ENCODE measurements at regions not wholly inside any gene's neighbourhood (a gene's known extent, or its start where the extent isn't known, plus 50 kb on each side); places are given as distances from the start of the nearest gene placed in this dataset.

GRCh38 chr6:22621701-22622100 lies 52.3 kb downstream of the HDGFL1 start:
- Histone ChIP-seq H3K9me3 (ENCODE audit: control insufficient read depth in 3 of 3, low read length in 3 of 3) (peaks cover 0 to 4% (median 3%) of the 10 kb centered on the region in 3 donors), H3K36me3 (ENCODE audit: control insufficient read depth in 3 of 3, insufficient read depth in 3 of 3, low read length in 3 of 3) (no peaks in the 10 kb centered on the region), H3K4me1 (ENCODE audit: control insufficient read depth in 3 of 3, insufficient read depth in 3 of 3, low read length in 3 of 3) (no peaks in the 10 kb centered on the region), H3K4me3 (ENCODE audit: low read length in 3 of 3) (no peak overlapping the region), H3K27ac (ENCODE audit: low read depth, low read length) (no peak overlapping the region), H3K9ac (ENCODE audit: low read depth in 1 of 3, low read length in 3 of 3) (no peak overlapping the region), H3K27me3 (ENCODE audit: control insufficient read depth in 3 of 3, insufficient read depth in 3 of 3, low read length in 3 of 3) (no peaks in the 10 kb centered on the region)

- Histone ChIP-seq H3K4me3 (ENCODE audit: low read length in 3 of 3) (no peak overlapping the region), H3K4me1 (ENCODE audit: control insufficient read depth in 3 of 3, insufficient read depth in 3 of 3, low read length in 3 of 3) (no peaks in the 10 kb centered on the region), H3K9ac (ENCODE audit: low read depth in 1 of 3, low read length in 3 of 3) (no peak overlapping the region), H3K27ac (ENCODE audit: low read depth, low read length) (no peak overlapping the region), H3K27me3 (ENCODE audit: control insufficient read depth in 3 of 3, insufficient read depth in 3 of 3, low read length in 3 of 3) (no peaks in the 10 kb centered on the region), H3K36me3 (ENCODE audit: control insufficient read depth in 3 of 3, insufficient read depth in 3 of 3, low read length in 3 of 3) (no peaks in the 10 kb centered on the region), H3K9me3 (ENCODE audit: control insufficient read depth in 3 of 3, low read length in 3 of 3) (peaks cover 0 to 4% (median 3%) of the 10 kb centered on the region in 3 donors)
Measured at GRCh38 chr6:22622351-22622750, 53.0 kb downstream of the HDGFL1 start.

GRCh38 chr6:22622813-22623212 lies 53.4 kb downstream of the HDGFL1 start:
- H3K27me3 ChIP-seq (ENCODE audit: control insufficient read depth in 3 of 3, insufficient read depth in 3 of 3, low read length in 3 of 3): no peaks in the 10 kb centered on the region
- H3K36me3 ChIP-seq (ENCODE audit: control insufficient read depth in 3 of 3, insufficient read depth in 3 of 3, low read length in 3 of 3): no peaks in the 10 kb centered on the region
- H3K9ac ChIP-seq (ENCODE audit: low read depth in 1 of 3, low read length in 3 of 3): no peak overlapping the region
- H3K4me3 ChIP-seq (ENCODE audit: low read length in 3 of 3): no peak overlapping the region
- no peak overlapping the region for H3K27ac ChIP-seq (ENCODE audit: low read depth, low read length)
- H3K4me1 ChIP-seq (ENCODE audit: control insufficient read depth in 3 of 3, insufficient read depth in 3 of 3, low read length in 3 of 3): no peaks in the 10 kb centered on the region
- peaks cover 0 to 3% (median 3%) of the 10 kb centered on the region in 3 donors for H3K9me3 ChIP-seq (ENCODE audit: control insufficient read depth in 3 of 3, low read length in 3 of 3)

- Histone ChIP-seq H3K27ac (ENCODE audit: low read depth, low read length) (no peak overlapping the region), H3K4me3 (ENCODE audit: low read length in 3 of 3) (no peak overlapping the region), H3K9me3 (ENCODE audit: control insufficient read depth in 3 of 3, low read length in 3 of 3) (no peaks in the 10 kb centered on the region), H3K36me3 (ENCODE audit: control insufficient read depth in 3 of 3, insufficient read depth in 3 of 3, low read length in 3 of 3) (no peaks in the 10 kb centered on the region), H3K4me1 (ENCODE audit: control insufficient read depth in 3 of 3, insufficient read depth in 3 of 3, low read length in 3 of 3) (peaks cover 0 to 3% (median 0%) of the 10 kb centered on the region in 3 donors), H3K9ac (ENCODE audit: low read depth in 1 of 3, low read length in 3 of 3) (no peak overlapping the region), H3K27me3 (ENCODE audit: control insufficient read depth in 3 of 3, insufficient read depth in 3 of 3, low read length in 3 of 3) (no peaks in the 10 kb centered on the region)
Measured at GRCh38 chr6:22627644-22628043, 58.3 kb downstream of the HDGFL1 start.

GRCh38 chr6:22631091-22631490 lies 61.7 kb downstream of the HDGFL1 start:
- H3K9me3 ChIP-seq (ENCODE audit: control insufficient read depth in 3 of 3, low read length in 3 of 3): no peaks in the 10 kb centered on the region
- no peaks in the 10 kb centered on the region for H3K36me3 ChIP-seq (ENCODE audit: control insufficient read depth in 3 of 3, insufficient read depth in 3 of 3, low read length in 3 of 3)
- no peak overlapping the region for H3K9ac ChIP-seq (ENCODE audit: low read depth in 1 of 3, low read length in 3 of 3)
- H3K27me3 ChIP-seq (ENCODE audit: control insufficient read depth in 3 of 3, insufficient read depth in 3 of 3, low read length in 3 of 3): no peaks in the 10 kb centered on the region
- H3K4me3 ChIP-seq (ENCODE audit: low read length in 3 of 3): no peak overlapping the region
- peaks cover 0 to 3% (median 0%) of the 10 kb centered on the region in 3 donors for H3K4me1 ChIP-seq (ENCODE audit: control insufficient read depth in 3 of 3, insufficient read depth in 3 of 3, low read length in 3 of 3)
- no peak overlapping the region for H3K27ac ChIP-seq (ENCODE audit: low read depth, low read length)

- Histone ChIP-seq H3K36me3 (ENCODE audit: control insufficient read depth in 3 of 3, insufficient read depth in 3 of 3, low read length in 3 of 3) (no peaks in the 10 kb centered on the region), H3K27ac (ENCODE audit: low read depth, low read length) (no peak overlapping the region), H3K27me3 (ENCODE audit: control insufficient read depth in 3 of 3, insufficient read depth in 3 of 3, low read length in 3 of 3) (no peaks in the 10 kb centered on the region), H3K9ac (ENCODE audit: low read depth in 1 of 3, low read length in 3 of 3) (no peak overlapping the region), H3K4me1 (ENCODE audit: control insufficient read depth in 3 of 3, insufficient read depth in 3 of 3, low read length in 3 of 3) (peaks cover 0 to 3% (median 0%) of the 10 kb centered on the region in 3 donors), H3K4me3 (ENCODE audit: low read length in 3 of 3) (no peak overlapping the region), H3K9me3 (ENCODE audit: control insufficient read depth in 3 of 3, low read length in 3 of 3) (no peaks in the 10 kb centered on the region)
Measured at GRCh38 chr6:22632581-22633145, 63.3 kb downstream of the HDGFL1 start.

GRCh38 chr6:22636452-22636851 lies 67.1 kb downstream of the HDGFL1 start:
- no peak overlapping the region for H3K9ac ChIP-seq (ENCODE audit: low read depth in 1 of 3, low read length in 3 of 3)

GRCh38 chr6:22637782-22638181 lies 68.4 kb downstream of the HDGFL1 start:
- no peak overlapping the region for H3K27ac ChIP-seq (ENCODE audit: low read depth, low read length)
- H3K9ac ChIP-seq (ENCODE audit: low read depth in 1 of 3, low read length in 3 of 3): no peak overlapping the region
- H3K4me3 ChIP-seq (ENCODE audit: low read length in 3 of 3): no peak overlapping the region
- H3K36me3 ChIP-seq (ENCODE audit: control insufficient read depth in 3 of 3, insufficient read depth in 3 of 3, low read length in 3 of 3): no peaks in the 10 kb centered on the region
- H3K9me3 ChIP-seq (ENCODE audit: control insufficient read depth in 3 of 3, low read length in 3 of 3): no peaks in the 10 kb centered on the region
- no peaks in the 10 kb centered on the region for H3K27me3 ChIP-seq (ENCODE audit: control insufficient read depth in 3 of 3, insufficient read depth in 3 of 3, low read length in 3 of 3)
- no peaks in the 10 kb centered on the region for H3K4me1 ChIP-seq (ENCODE audit: control insufficient read depth in 3 of 3, insufficient read depth in 3 of 3, low read length in 3 of 3)

More at GRCh38 chr6:22636452-22636851, 67.1 kb downstream of the HDGFL1 start:
- H3K27me3 ChIP-seq (ENCODE audit: control insufficient read depth in 3 of 3, insufficient read depth in 3 of 3, low read length in 3 of 3): no peaks in the 10 kb centered on the region
- H3K4me1 ChIP-seq (ENCODE audit: control insufficient read depth in 3 of 3, insufficient read depth in 3 of 3, low read length in 3 of 3): no peaks in the 10 kb centered on the region
- no peaks in the 10 kb centered on the region for H3K9me3 ChIP-seq (ENCODE audit: control insufficient read depth in 3 of 3, low read length in 3 of 3)
- H3K27ac ChIP-seq (ENCODE audit: low read depth, low read length): no peak overlapping the region
- no peaks in the 10 kb centered on the region for H3K36me3 ChIP-seq (ENCODE audit: control insufficient read depth in 3 of 3, insufficient read depth in 3 of 3, low read length in 3 of 3)
- H3K4me3 ChIP-seq (ENCODE audit: low read length in 3 of 3): no peak overlapping the region

GRCh38 chr6:22638320-22638719 lies 69.0 kb downstream of the HDGFL1 start:
- H3K4me1 ChIP-seq (ENCODE audit: control insufficient read depth in 3 of 3, insufficient read depth in 3 of 3, low read length in 3 of 3): no peaks in the 10 kb centered on the region
- H3K4me3 ChIP-seq (ENCODE audit: low read length in 3 of 3): no peak overlapping the region
- no peaks in the 10 kb centered on the region for H3K9me3 ChIP-seq (ENCODE audit: control insufficient read depth in 3 of 3, low read length in 3 of 3)
- no peak overlapping the region for H3K27ac ChIP-seq (ENCODE audit: low read depth, low read length)
- no peak overlapping the region for H3K9ac ChIP-seq (ENCODE audit: low read depth in 1 of 3, low read length in 3 of 3)
- H3K27me3 ChIP-seq (ENCODE audit: control insufficient read depth in 3 of 3, insufficient read depth in 3 of 3, low read length in 3 of 3): no peaks in the 10 kb centered on the region
- no peaks in the 10 kb centered on the region for H3K36me3 ChIP-seq (ENCODE audit: control insufficient read depth in 3 of 3, insufficient read depth in 3 of 3, low read length in 3 of 3)

GRCh38 chr6:22642254-22642653 lies 72.9 kb downstream of the HDGFL1 start:
- Histone ChIP-seq H3K4me3 (ENCODE audit: low read length in 3 of 3) (no peak overlapping the region), H3K9me3 (ENCODE audit: control insufficient read depth in 3 of 3, low read length in 3 of 3) (no peaks in the 10 kb centered on the region), H3K27ac (ENCODE audit: low read depth, low read length) (no peak overlapping the region), H3K4me1 (ENCODE audit: control insufficient read depth in 3 of 3, insufficient read depth in 3 of 3, low read length in 3 of 3) (no peaks in the 10 kb centered on the region), H3K9ac (ENCODE audit: low read depth in 1 of 3, low read length in 3 of 3) (no peak overlapping the region), H3K36me3 (ENCODE audit: control insufficient read depth in 3 of 3, insufficient read depth in 3 of 3, low read length in 3 of 3) (no peaks in the 10 kb centered on the region), H3K27me3 (ENCODE audit: control insufficient read depth in 3 of 3, insufficient read depth in 3 of 3, low read length in 3 of 3) (no peaks in the 10 kb centered on the region)
